H1 (cell line): ENCODE measurements at regions not wholly inside any gene's neighbourhood (a gene's known extent, or its start where the extent isn't known, plus 50 kb on each side); places are given as distances from the start of the nearest gene placed in this dataset.
A peak's percentile ranks its signal among the peaks of the same experiment; 100 is the strongest.

Experiments
- CTCF ChIA-PET: fragments of 300-600 bp; sonication (Branson Sonifier 250); formaldehyde crosslinking; loops from one replicate; lab custom pipeline; 2021; ENCODE audit not compliant: partially characterized antibody; lab: Charles Lee
- POLR2A ChIA-PET: fragments of 300-600 bp; sonication (Branson Sonifier 250); formaldehyde crosslinking; loops from one replicate; lab custom pipeline; 2021; ENCODE audit warnings: inconsistent platforms; ENCODE audit not compliant: partially characterized antibody; lab: Charles Lee
- DNase-seq, 2 experiments: peaks; one replicate each; pipeline versions ENCODE4 v3.0.0 to v3.0.0-alpha.2; 2010 to 2022; ENCODE audit warnings: low spot score in 2 of 2, low read depth in 1 of 2, mixed read lengths in 1 of 2
- FAIRE-seq: peaks from 2 replicates; lab custom pipeline; 2011; peaks lifted over from hg19 to GRCh38; lab: Jason Lieb, UNC
- H2AFZ ChIP-seq: 2 replicates; pipeline ENCODE4 v1.8.1; 2012; ENCODE audit warnings: low read length, inconsistent platforms
- H2AK5ac ChIP-seq: 2 replicates; pipeline ENCODE4 v1.6.1; 2013; ENCODE audit warnings: low read depth, low read length
- H2BK120ac ChIP-seq: replicated peaks from 2 replicates; pipeline ENCODE3; 2013; ENCODE audit warnings: low read depth, low read length, inconsistent platforms
- H2BK12ac ChIP-seq: 2 replicates; pipeline ENCODE4 v1.6.1; 2013; ENCODE audit warnings: low read depth, low read length
- H2BK15ac ChIP-seq: 2 replicates; pipeline ENCODE4 v1.6.1; 2013; ENCODE audit warnings: low read length
- H2BK20ac ChIP-seq: 2 replicates; pipeline ENCODE4 v1.6.1; 2013; ENCODE audit warnings: low read length
- H2BK5ac ChIP-seq: 2 replicates; pipeline ENCODE4 v1.6.1; 2013; ENCODE audit warnings: low read depth, low read length
- H3K14ac ChIP-seq: 2 replicates; pipeline ENCODE4 v1.6.1; 2013; ENCODE audit warnings: inconsistent platforms; ENCODE audit not compliant: insufficient read length
- H3K18ac ChIP-seq: 2 replicates; pipeline ENCODE4 v1.6.1; 2013; ENCODE audit warnings: low read length; ENCODE audit errors: extremely low read depth
- H3K23ac ChIP-seq: 2 replicates; pipeline ENCODE4 v1.6.1; 2013; ENCODE audit warnings: inconsistent platforms; ENCODE audit not compliant: insufficient read length
- H3K23me2 ChIP-seq: 2 replicates; pipeline ENCODE4 v1.6.1; 2013; ENCODE audit warnings: low read depth, low read length
- H3K27ac ChIP-seq: 2 replicates; pipeline ENCODE4 v1.6.1; 2011; ENCODE audit warnings: low read depth, low read length, inconsistent platforms
- H3K27me3 ChIP-seq, 4 experiments: replicated peaks in 1 of 4; 1 replicate in 1 of 4; 2 replicates in 3 of 4; pipeline versions ENCODE4 v1.6.1 to v1.8.1; 2011 to 2013; ENCODE audit warnings: low read length in 3 of 4, mild to moderate bottlenecking in 3 of 4, inconsistent platforms in 2 of 4, mixed read lengths in 2 of 4, moderate library complexity in 1 of 4; ENCODE audit not compliant: control insufficient read depth in 3 of 4, insufficient read depth in 3 of 4; ENCODE audit errors: extremely low read depth in 1 of 4
- H3K36me3 ChIP-seq, 4 experiments: 2 replicates each; pipeline versions ENCODE4 v1.6.1 to v1.8.1; 2011 to 2013; ENCODE audit warnings: mild to moderate bottlenecking in 4 of 4, low read length in 3 of 4, moderate library complexity in 2 of 4, control low read depth in 1 of 4, inconsistent platforms in 1 of 4; ENCODE audit not compliant: insufficient read depth in 4 of 4, control insufficient read depth in 2 of 4
- H3K4ac ChIP-seq: replicated peaks from 2 replicates; pipeline ENCODE3; 2013; ENCODE audit warnings: low read length, low read depth, mixed read lengths, inconsistent platforms; ENCODE audit not compliant: insufficient read length
- H3K4me1 ChIP-seq, 4 experiments: replicated peaks in 1 of 4; 1 replicate in 1 of 4; 2 replicates in 3 of 4; pipeline versions ENCODE4 v1.6.1 to v1.8.1; 2011 to 2013; ENCODE audit warnings: low read length in 3 of 4, inconsistent platforms in 2 of 4, mixed read lengths in 1 of 4; ENCODE audit not compliant: insufficient read depth in 4 of 4, control insufficient read depth in 3 of 4
- H3K4me2 ChIP-seq, 2 experiments: 2 replicates each; pipeline versions ENCODE4 v1.6.1 to v1.8.1; 2011 to 2013; ENCODE audit warnings: low read depth in 2 of 2, low read length in 2 of 2, control low read depth in 1 of 2, inconsistent platforms in 1 of 2, mild to moderate bottlenecking in 1 of 2; ENCODE audit not compliant: insufficient read depth in 1 of 2
- H3K4me3 ChIP-seq, 4 experiments: fragments of 200-600, 300-600 bp in 1 of 4; sonication (generic), shearing (Covaris generic), sonication (Bioruptor Twin) in 1 of 4; 2 replicates each; pipeline versions ENCODE4 v1.5.1 to v1.8.1; 2011 to 2016; ENCODE audit warnings: low read length in 4 of 4, low read depth in 3 of 4, control low read depth in 2 of 4, inconsistent platforms in 2 of 4, mild to moderate bottlenecking in 2 of 4, mixed read lengths in 1 of 4, moderate library complexity in 1 of 4; ENCODE audit not compliant: insufficient read depth in 2 of 4; ENCODE audit errors: extremely low read depth in 1 of 4
- H3K56ac ChIP-seq: replicated peaks from 2 replicates; pipeline ENCODE3; 2013; ENCODE audit warnings: low read depth, mild to moderate bottlenecking, mixed read lengths, low read length, inconsistent platforms; ENCODE audit not compliant: insufficient read length
- H3K79me1 ChIP-seq: 2 replicates; pipeline ENCODE4 v1.6.1; 2013; ENCODE audit warnings: low read depth, low read length, control low read depth
- H3K79me2 ChIP-seq, 2 experiments: 2 replicates each; pipeline versions ENCODE4 v1.6.1 to v1.8.1; 2012 to 2013; ENCODE audit warnings: low read length in 2 of 2, mild to moderate bottlenecking in 2 of 2, inconsistent platforms in 1 of 2; ENCODE audit not compliant: insufficient read depth in 2 of 2, control insufficient read depth in 1 of 2
- H3K9ac ChIP-seq, 4 experiments: replicated peaks in 1 of 4; 1 replicate in 1 of 4; 2 replicates in 3 of 4; pipeline versions ENCODE4 v1.6.1 to v1.8.1; 2011 to 2013; ENCODE audit warnings: low read depth in 3 of 4, low read length in 3 of 4, control low read depth in 2 of 4, mild to moderate bottlenecking in 2 of 4, moderate library complexity in 2 of 4, inconsistent platforms in 1 of 4; ENCODE audit errors: extremely low read depth in 1 of 4
- H3K9me3 ChIP-seq, 2 experiments: 2 replicates each; pipeline versions ENCODE4 v1.6.1 to v1.8.1; 2012 to 2013; ENCODE audit warnings: mild to moderate bottlenecking in 2 of 2, moderate library complexity in 2 of 2, control low read depth in 1 of 2, inconsistent platforms in 1 of 2, low read depth in 1 of 2, low read length in 1 of 2, mixed read lengths in 1 of 2; ENCODE audit not compliant: insufficient read depth in 2 of 2
- H4K20me1 ChIP-seq, 2 experiments: replicated peaks in 1 of 2; 2 replicates each; pipeline versions ENCODE3 to v1.8.1; 2011 to 2013; ENCODE audit warnings: inconsistent platforms in 2 of 2, low read length in 2 of 2, mild to moderate bottlenecking in 1 of 2; ENCODE audit not compliant: insufficient read depth in 2 of 2, control insufficient read depth in 1 of 2
- H4K5ac ChIP-seq: 2 replicates; pipeline ENCODE4 v1.6.1; 2013; ENCODE audit warnings: low read length, low read depth, mixed read lengths, inconsistent platforms; ENCODE audit not compliant: insufficient read length
- H4K8ac ChIP-seq: 2 replicates; pipeline ENCODE4 v1.8.0; 2013; ENCODE audit warnings: mild to moderate bottlenecking, moderate library complexity, low read length, inconsistent platforms; ENCODE audit not compliant: insufficient read depth; ENCODE audit errors: extremely low read depth
- H4K91ac ChIP-seq: replicated peaks from 2 replicates; pipeline ENCODE3; 2013; ENCODE audit warnings: low read length, mixed read lengths, inconsistent platforms; ENCODE audit not compliant: insufficient read length
- RAD21 ChIP-seq, 2 experiments: IDR thresholded peaks in 1 of 2; conservative IDR thresholded peaks in 1 of 2; 2 replicates each; pipeline ENCODE4 v1.6.1; 2011; ENCODE audit warnings: low read depth in 2 of 2, low read length in 2 of 2, improper control_type of control experiment in 1 of 2, inconsistent platforms in 1 of 2, mild to moderate bottlenecking in 1 of 2, moderate library complexity in 1 of 2
- SAP30 ChIP-seq: fragments of 300-600 bp; sonication (generic); IDR thresholded peaks from 2 replicates; pipeline ENCODE4 v1.7.1; 2012; ENCODE audit warnings: low read length, moderate library complexity, mild to moderate bottlenecking, inconsistent platforms; ENCODE audit not compliant: insufficient read depth, insufficient replicate concordance
- ZNF274 ChIP-seq: IDR thresholded peaks from 2 replicates; pipeline ENCODE4 v1.7.0; 2012; ENCODE audit warnings: low read length, borderline replicate concordance; ENCODE audit errors: extremely low read depth
- WGBS, 2 experiments: shearing (Covaris generic) in 1 of 2; methylation state at CpG; one replicate each; pipeline versions ENCODE4 v1.1.6 to v1.1.7; 2013 to 2015; ENCODE audit warnings: low lambda C conversion rate in 2 of 2, mixed read lengths in 2 of 2, inconsistent platforms in 1 of 2, low coverage in 1 of 2, missing lambda C conversion rate in 1 of 2; ENCODE audit not compliant: insufficient replicate concordance in 2 of 2, insufficient coverage in 1 of 2, insufficient read length in 1 of 2; ENCODE audit errors: extremely low coverage in 1 of 2, missing lambda C conversion rate in 1 of 2; 5-methylcytosine and 5-hydroxymethylcytosine counted together
- TF ChIP-seq, protein P1 (sequence below), 3 experiments: IDR thresholded peaks; 1 replicate in 2 of 3; 2 replicates in 1 of 3; pipeline versions ENCODE4 v1.5.1 to v1.6.1; 2011; ENCODE audit warnings: low read length in 3 of 3, mild to moderate bottlenecking in 3 of 3, inconsistent platforms in 2 of 3, low read depth in 1 of 3, moderate library complexity in 1 of 3; ENCODE audit not compliant: insufficient read depth in 1 of 3; ENCODE audit errors: control extremely low read depth in 1 of 3

DNA sequence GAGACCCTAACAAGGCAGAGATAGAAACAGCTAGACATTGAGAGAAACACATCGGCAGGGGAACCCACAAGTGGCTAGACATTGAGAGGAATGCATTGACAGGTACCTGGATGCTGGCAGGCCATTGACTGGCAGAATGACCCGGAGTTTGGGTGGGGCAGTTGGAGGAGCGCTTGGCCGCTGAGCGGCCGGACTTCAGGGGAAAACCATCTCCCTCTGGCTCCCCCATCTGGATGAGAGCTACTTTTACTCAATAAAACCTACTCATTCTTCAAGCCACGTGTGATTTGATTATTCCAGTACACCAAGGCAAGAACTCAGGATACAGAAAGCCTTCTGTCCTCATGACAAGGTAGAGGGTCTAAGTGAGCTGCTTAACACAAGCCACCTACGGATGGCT is 473.4 kb downstream of the SLITRK5 start:
- no peaks in the 10 kb centered on the region for H3K27me3 ChIP-seq
- H3K79me1 ChIP-seq: no peaks in the 10 kb centered on the region
- H3K9ac ChIP-seq: no peak overlapping the region
- no peak overlapping the region for H3K18ac ChIP-seq
- no peak overlapping the region for H3K56ac ChIP-seq
- H3K36me3 ChIP-seq: no peaks in the 10 kb centered on the region
- H3K27ac ChIP-seq: no peak overlapping the region
- no peak overlapping the region for H3K14ac ChIP-seq
- 92% methylated on average over 8 of the region's 8 CpGs; no CpG with 5 or more reads in 1 of the 2 experiments for WGBS, 2 experiments
- no peak overlapping the region for H2BK12ac ChIP-seq
- no peak overlapping the region for H2BK20ac ChIP-seq
- DNase-seq (no peak), FAIRE-seq (no peak)
- no peak overlapping the region for H2BK120ac ChIP-seq
- no peak overlapping the region for H4K5ac ChIP-seq
- no peaks in the 10 kb centered on the region for H4K20me1 ChIP-seq
- TF ChIP-seq RAD21 (IDR thresholded peaks at IDR 0.05 in 1 of 2, conservative IDR thresholded peaks at IDR 0.05 in 1 of 2; ENCODE audit: low read depth in 2 of 2, low read length in 2 of 2) (peak; percentile 33 to 42), SAP30 (no peak), ZNF274 (no peak)
- TF ChIP-seq, protein P1, sequence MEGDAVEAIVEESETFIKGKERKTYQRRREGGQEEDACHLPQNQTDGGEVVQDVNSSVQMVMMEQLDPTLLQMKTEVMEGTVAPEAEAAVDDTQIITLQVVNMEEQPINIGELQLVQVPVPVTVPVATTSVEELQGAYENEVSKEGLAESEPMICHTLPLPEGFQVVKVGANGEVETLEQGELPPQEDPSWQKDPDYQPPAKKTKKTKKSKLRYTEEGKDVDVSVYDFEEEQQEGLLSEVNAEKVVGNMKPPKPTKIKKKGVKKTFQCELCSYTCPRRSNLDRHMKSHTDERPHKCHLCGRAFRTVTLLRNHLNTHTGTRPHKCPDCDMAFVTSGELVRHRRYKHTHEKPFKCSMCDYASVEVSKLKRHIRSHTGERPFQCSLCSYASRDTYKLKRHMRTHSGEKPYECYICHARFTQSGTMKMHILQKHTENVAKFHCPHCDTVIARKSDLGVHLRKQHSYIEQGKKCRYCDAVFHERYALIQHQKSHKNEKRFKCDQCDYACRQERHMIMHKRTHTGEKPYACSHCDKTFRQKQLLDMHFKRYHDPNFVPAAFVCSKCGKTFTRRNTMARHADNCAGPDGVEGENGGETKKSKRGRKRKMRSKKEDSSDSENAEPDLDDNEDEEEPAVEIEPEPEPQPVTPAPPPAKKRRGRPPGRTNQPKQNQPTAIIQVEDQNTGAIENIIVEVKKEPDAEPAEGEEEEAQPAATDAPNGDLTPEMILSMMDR (IDR thresholded peaks at IDR 0.05; ENCODE audit: control extremely low read depth in 1 of 3, insufficient read depth in 1 of 3, low read depth in 1 of 3, low read length in 3 of 3): peak in 1 of 3 experiments; percentile 11; a peak in 1 of 4 replicates
- no peak overlapping the region for H3K23ac ChIP-seq
- no peak overlapping the region for H2BK5ac ChIP-seq
- H3K4me2 ChIP-seq: no peak overlapping the region
- POLR2A ChIA-PET: interaction anchor here (0.6 kb wide), 1 partner anchor 572 kb away, joined by 3 read pairs; no protein-coding TSS in a partner anchor
- no peak overlapping the region for H3K4ac ChIP-seq
- no peak overlapping the region for H4K91ac ChIP-seq
- H2AK5ac ChIP-seq: no peak overlapping the region
- no peaks in the 10 kb centered on the region for H3K79me2 ChIP-seq
- no peak overlapping the region for H3K4me3 ChIP-seq
- CTCF ChIA-PET: interaction anchor here (0.7 to 1.5 kb wide), 6 partner anchors 9 to 181 kb away, joined by 3 to 4 read pairs (median 3); no protein-coding TSS in a partner anchor
- H4K8ac ChIP-seq: no peak overlapping the region
- no peaks in the 10 kb centered on the region for H3K23me2 ChIP-seq
- H2BK15ac ChIP-seq: no peak overlapping the region
- H2AFZ ChIP-seq: peak overlapping the region; percentile 74
- H3K4me1 ChIP-seq: no peaks in the 10 kb centered on the region
- H3K9me3 ChIP-seq: peaks cover 5 to 7% of the 10 kb centered on the region in 2 experiments; a peak in 1 of 4 replicates
